Adipocyte (in vitro differentiated cells): ENCODE measurements at regions not wholly inside any gene's neighbourhood (a gene's known extent, or its start where the extent isn't known, plus 50 kb on each side); places are given as distances from the start of the nearest gene placed in this dataset.

Source experiments
- DNase-seq: peaks from one replicate; pipeline ENCODE4 v3.0.0-alpha.2; 2015; ENCODE audit warnings: low read depth
- H3K27me3 ChIP-seq: replicated peaks from 2 replicates; pipeline ENCODE4 v1.7.0; 2013; ENCODE audit warnings: mild to moderate bottlenecking, low read length, moderate library complexity; ENCODE audit not compliant: control insufficient read depth, insufficient read depth
- H3K36me3 ChIP-seq: 2 replicates; pipeline ENCODE4 v1.7.0; 2013; ENCODE audit warnings: low read length, mild to moderate bottlenecking, moderate library complexity; ENCODE audit not compliant: control insufficient read depth, insufficient read depth, severe bottlenecking
- H3K4me1 ChIP-seq: 2 replicates; pipeline ENCODE4 v1.7.0; 2013; ENCODE audit warnings: mild to moderate bottlenecking, low read length, moderate library complexity; ENCODE audit not compliant: control insufficient read depth, insufficient read depth
- H3K4me3 ChIP-seq: 2 replicates; pipeline ENCODE4 v1.7.0; 2013; ENCODE audit warnings: mild to moderate bottlenecking, low read length, moderate library complexity
- H3K9ac ChIP-seq: 2 replicates; pipeline ENCODE4 v1.7.0; 2013; ENCODE audit warnings: mild to moderate bottlenecking, low read length, moderate library complexity
- H3K9me3 ChIP-seq: 2 replicates; pipeline ENCODE4 v1.7.0; 2013; ENCODE audit warnings: mild to moderate bottlenecking, low read length, moderate library complexity; ENCODE audit not compliant: control insufficient read depth

- Histone ChIP-seq H3K4me3 (no peak overlapping the region), H3K4me1 (no peaks in the 10 kb centered on the region), H3K9ac (no peak overlapping the region), H3K36me3 (no peaks in the 10 kb centered on the region), H3K27me3 (no peaks in the 10 kb centered on the region), H3K9me3 (no peaks in the 10 kb centered on the region)
- no peak for DNase-seq
These were observed 1247.4 kb downstream of the LRFN5 start for GRCh38 chr14:42854061-42854460.

DNA sequence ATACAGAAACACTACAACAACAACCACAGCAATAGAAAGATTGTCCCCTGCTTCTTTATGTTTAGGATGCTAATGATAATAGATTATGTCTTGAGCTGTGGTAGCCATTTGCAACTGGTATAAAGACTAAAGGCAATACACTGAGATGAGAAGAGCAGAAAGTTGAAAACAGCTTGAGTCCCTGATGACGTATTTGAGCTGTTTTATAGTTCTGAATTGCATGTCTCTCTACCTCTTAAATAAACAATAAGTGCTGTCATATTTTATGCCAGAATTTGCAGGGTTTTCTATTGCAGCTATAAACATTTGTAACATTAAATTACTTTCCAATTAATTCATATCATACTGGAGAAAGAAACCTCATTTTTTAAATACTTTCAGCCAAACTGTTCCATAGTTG, 1242.0 kb downstream of the LRFN5 start:
- no peaks in the 10 kb centered on the region for H3K27me3 ChIP-seq
- no peaks in the 10 kb centered on the region for H3K36me3 ChIP-seq
- H3K4me1 ChIP-seq, result no peaks in the 10 kb centered on the region
- no peaks in the 10 kb centered on the region for H3K9me3 ChIP-seq
- no peak for DNase-seq
- no peak overlapping the region for H3K4me3 ChIP-seq
- no peak overlapping the region for H3K9ac ChIP-seq

DNA sequence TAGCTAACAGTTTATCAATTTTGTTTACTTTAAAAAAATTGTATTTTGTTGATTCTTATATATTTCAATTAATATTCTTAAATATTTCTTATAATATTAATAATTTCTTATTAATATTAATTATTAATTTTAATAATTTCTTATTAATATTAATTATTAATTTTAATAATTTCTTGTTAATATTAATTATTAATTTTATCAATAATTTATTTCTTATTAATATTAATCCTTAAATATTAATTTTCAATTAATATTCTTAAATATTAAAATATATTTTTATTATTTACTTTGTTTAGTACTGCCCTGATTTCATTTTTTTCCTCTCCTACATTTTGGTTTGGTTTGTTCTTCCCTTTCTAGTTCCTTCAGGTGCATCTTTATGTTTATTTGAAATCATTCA, 1208.1 kb downstream of the LRFN5 start:
- no peaks in the 10 kb centered on the region for H3K9me3 ChIP-seq
- H3K36me3 ChIP-seq, result no peaks in the 10 kb centered on the region
- H3K27me3 ChIP-seq, result no peaks in the 10 kb centered on the region
- H3K9ac ChIP-seq, result no peak overlapping the region
- H3K4me1 ChIP-seq, result no peaks in the 10 kb centered on the region
- DNase-seq, result no peak
- no peak overlapping the region for H3K4me3 ChIP-seq

- Histone ChIP-seq H3K36me3 (no peaks in the 10 kb centered on the region), H3K27me3 (no peaks in the 10 kb centered on the region), H3K9ac (no peak overlapping the region)
These were observed 1200.2 kb downstream of the LRFN5 start for GRCh38 chr14:42806909-42807315.

GRCh38 chr14:42804141-42804540, 1197.5 kb downstream of the LRFN5 start:
- Histone ChIP-seq H3K4me1 (no peaks in the 10 kb centered on the region), H3K36me3 (no peaks in the 10 kb centered on the region), H3K27me3 (no peaks in the 10 kb centered on the region), H3K4me3 (no peak overlapping the region), H3K9me3 (no peaks in the 10 kb centered on the region), H3K9ac (no peak overlapping the region)
- no peak for DNase-seq

More at GRCh38 chr14:42806909-42807315, 1200.2 kb downstream of the LRFN5 start:
- H3K9me3 ChIP-seq, result no peaks in the 10 kb centered on the region
- no peaks in the 10 kb centered on the region for H3K4me1 ChIP-seq
- H3K4me3 ChIP-seq, result no peak overlapping the region
- DNase-seq, result no peak

DNA sequence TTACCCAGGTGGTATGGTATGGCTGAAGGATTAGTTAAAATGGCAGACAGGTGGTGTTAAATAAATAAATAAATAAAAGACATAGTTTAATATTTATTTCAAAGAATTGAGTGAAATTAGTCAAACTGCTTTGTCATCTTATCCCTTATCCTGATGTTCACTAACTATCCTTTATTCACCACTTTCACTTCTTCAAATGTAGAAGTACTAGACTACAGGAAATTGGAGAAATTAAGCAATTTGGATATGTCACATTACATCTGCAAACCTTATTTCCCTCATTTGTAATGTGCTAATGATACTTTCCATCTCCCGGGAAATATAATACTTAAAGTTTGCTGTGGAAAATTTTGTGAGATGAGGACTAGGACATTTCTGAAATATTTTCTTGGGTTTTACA, 1195.7 kb downstream of the LRFN5 start:
- Histone ChIP-seq H3K9ac (no peak overlapping the region), H3K27me3 (no peaks in the 10 kb centered on the region), H3K9me3 (peaks cover 2% of the 10 kb centered on the region), H3K4me3 (no peak overlapping the region), H3K4me1 (no peaks in the 10 kb centered on the region), H3K36me3 (no peaks in the 10 kb centered on the region)
- DNase-seq, result no peak

- no peak for DNase-seq
- no peaks in the 10 kb centered on the region for H3K4me1 ChIP-seq
- H3K4me3 ChIP-seq, result no peak overlapping the region
- no peaks in the 10 kb centered on the region for H3K36me3 ChIP-seq
- peaks cover 3% of the 10 kb centered on the region for H3K9me3 ChIP-seq
- no peak overlapping the region for H3K9ac ChIP-seq
- no peaks in the 10 kb centered on the region for H3K27me3 ChIP-seq
These were observed 1185.5 kb downstream of the LRFN5 start for GRCh38 chr14:42792166-42792565.

- Histone ChIP-seq H3K27me3 (no peaks in the 10 kb centered on the region), H3K9ac (no peak overlapping the region), H3K9me3 (peaks cover 19% of the 10 kb centered on the region), H3K4me1 (no peaks in the 10 kb centered on the region), H3K4me3 (no peak overlapping the region), H3K36me3 (no peaks in the 10 kb centered on the region)
- no peak for DNase-seq
These were observed 1176.1 kb downstream of the LRFN5 start for GRCh38 chr14:42782754-42783153.

DNA sequence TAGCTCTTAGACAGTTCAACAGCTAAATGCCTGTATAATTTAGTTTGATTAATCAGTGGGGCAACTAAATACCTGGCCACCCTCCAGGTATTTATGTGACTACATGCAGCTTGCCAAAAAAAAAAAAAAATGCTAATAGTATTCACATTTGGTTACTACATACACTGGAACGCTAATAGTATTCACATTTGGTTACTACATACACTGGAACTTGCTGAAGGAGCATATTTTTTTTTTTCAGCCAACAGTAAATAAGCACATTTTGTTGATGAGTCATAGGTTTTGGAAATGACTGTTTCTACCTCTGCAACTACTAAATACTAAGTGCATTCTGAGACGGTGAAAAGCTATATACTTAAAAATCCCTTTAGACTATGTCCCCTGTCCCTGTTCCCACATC, 1172.3 kb downstream of the LRFN5 start:
- H3K27me3 ChIP-seq, result no peaks in the 10 kb centered on the region
- no peak for DNase-seq
- H3K9ac ChIP-seq, result no peak overlapping the region
- H3K9me3 ChIP-seq, result no peaks in the 10 kb centered on the region
- H3K36me3 ChIP-seq, result no peaks in the 10 kb centered on the region
- no peak overlapping the region for H3K4me3 ChIP-seq
- no peaks in the 10 kb centered on the region for H3K4me1 ChIP-seq

DNA sequence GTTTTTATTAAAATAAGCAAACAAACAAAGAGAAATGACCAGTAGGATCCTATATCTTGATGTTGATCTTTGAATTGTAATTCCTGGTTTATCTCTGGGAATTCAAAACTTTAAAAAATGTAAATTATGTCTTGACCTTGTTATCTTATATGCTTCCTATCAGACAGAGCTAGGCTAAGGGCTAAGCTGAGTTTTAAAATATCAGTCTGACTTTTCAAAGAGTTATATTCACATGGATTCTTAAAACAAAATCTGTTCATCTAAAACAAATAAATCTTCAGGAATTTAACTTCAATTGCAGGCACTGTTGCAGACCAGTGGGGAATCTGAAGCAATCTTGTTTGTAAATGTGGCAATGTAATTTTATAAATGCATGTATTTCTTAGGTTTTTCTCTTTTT, 1144.1 kb downstream of the LRFN5 start:
- H3K9me3 ChIP-seq, result no peaks in the 10 kb centered on the region
- no peaks in the 10 kb centered on the region for H3K4me1 ChIP-seq
- no peak for DNase-seq
- H3K27me3 ChIP-seq, result no peaks in the 10 kb centered on the region
- no peak overlapping the region for H3K4me3 ChIP-seq
- no peak overlapping the region for H3K9ac ChIP-seq
- no peaks in the 10 kb centered on the region for H3K36me3 ChIP-seq

- H3K27me3 ChIP-seq, result no peaks in the 10 kb centered on the region
- no peak overlapping the region for H3K4me3 ChIP-seq
- H3K9ac ChIP-seq, result no peak overlapping the region
These were observed 1135.4 kb downstream of the LRFN5 start for GRCh38 chr14:42742084-42742483.

DNA sequence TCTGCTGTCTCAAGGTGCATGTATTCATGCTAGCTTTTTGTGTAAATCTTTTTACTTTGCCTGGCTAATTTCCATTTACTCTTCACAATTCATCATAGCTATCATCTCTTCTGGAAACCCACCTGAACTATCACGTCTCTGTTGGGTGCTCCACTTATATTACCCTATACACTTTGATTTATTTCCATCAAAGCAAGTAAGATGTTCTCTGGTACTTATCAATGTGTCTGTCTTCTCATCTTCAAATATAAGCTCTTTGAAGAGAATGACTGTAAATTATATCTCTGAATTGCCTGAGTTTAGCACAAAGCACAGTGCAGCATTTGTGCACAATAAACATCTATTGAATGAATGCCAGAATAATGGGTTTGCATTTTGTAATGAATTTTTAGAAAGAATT, 1129.7 kb downstream of the LRFN5 start:
- H3K9ac ChIP-seq, result no peak overlapping the region
- no peak for DNase-seq
- H3K4me1 ChIP-seq, result no peaks in the 10 kb centered on the region
- H3K9me3 ChIP-seq, result no peaks in the 10 kb centered on the region
- no peaks in the 10 kb centered on the region for H3K36me3 ChIP-seq
- H3K27me3 ChIP-seq, result no peaks in the 10 kb centered on the region
- no peak overlapping the region for H3K4me3 ChIP-seq

More at GRCh38 chr14:42742084-42742483, 1135.4 kb downstream of the LRFN5 start:
- Histone ChIP-seq H3K9me3 (no peaks in the 10 kb centered on the region), H3K4me1 (no peaks in the 10 kb centered on the region), H3K36me3 (no peaks in the 10 kb centered on the region)
- no peak for DNase-seq
